ENCODE measurements at regions not wholly inside any gene's neighbourhood (a gene's known extent, or its start where the extent isn't known, plus 50 kb on each side); places are given as distances from the start of the nearest gene placed in this dataset.

DNA sequence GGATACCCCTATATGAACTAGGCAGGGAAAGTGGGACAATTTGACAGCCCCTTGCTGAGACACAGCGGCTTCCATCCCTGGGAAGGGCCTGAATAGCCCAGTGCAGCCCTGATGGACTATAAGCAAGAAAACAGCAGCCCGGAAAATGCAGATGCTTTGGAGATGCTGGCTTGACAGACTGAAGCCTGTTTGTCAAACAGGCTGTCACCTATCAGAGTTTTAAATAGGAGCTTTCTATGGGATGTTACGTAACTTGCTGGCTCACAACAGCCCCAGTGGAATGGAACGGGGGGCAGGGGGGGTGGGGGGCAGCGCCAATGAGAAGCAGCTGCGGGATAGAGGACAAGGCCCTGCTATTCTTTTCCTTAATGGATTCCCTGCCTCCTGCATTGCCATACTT is 91.9 kb upstream of the NTM start:
- TF ChIP-seq CTCF (IDR thresholded peaks at IDR 0.05) (no peak), EZH2 (IDR thresholded peaks at IDR 0.05) (no peak)
